ENCODE measurements at regions not wholly inside any gene's neighbourhood (a gene's known extent, or its start where the extent isn't known, plus 50 kb on each side); places are given as distances from the start of the nearest gene placed in this dataset.

DNA sequence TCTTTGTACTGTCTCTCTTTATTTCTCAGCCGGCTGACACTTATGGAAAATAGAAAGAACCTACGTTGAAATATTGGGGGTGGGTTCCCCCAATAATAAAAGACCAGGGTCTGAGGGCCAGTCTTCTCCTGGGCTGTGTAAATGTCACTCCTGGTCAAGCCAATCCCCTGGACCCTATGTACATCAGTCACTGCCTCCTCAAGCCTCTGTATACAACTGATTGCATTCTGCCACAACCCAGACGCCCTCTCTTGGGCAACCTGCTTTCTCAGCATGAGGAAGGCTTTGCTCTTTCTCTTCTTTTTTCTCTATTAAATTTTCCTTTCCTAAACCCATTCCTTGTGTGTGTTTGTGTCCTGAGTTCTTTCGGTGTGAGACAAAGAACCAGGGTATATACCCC, 84.1 kb upstream of the SERBP1 start:
- TF ChIP-seq, protein P1, sequence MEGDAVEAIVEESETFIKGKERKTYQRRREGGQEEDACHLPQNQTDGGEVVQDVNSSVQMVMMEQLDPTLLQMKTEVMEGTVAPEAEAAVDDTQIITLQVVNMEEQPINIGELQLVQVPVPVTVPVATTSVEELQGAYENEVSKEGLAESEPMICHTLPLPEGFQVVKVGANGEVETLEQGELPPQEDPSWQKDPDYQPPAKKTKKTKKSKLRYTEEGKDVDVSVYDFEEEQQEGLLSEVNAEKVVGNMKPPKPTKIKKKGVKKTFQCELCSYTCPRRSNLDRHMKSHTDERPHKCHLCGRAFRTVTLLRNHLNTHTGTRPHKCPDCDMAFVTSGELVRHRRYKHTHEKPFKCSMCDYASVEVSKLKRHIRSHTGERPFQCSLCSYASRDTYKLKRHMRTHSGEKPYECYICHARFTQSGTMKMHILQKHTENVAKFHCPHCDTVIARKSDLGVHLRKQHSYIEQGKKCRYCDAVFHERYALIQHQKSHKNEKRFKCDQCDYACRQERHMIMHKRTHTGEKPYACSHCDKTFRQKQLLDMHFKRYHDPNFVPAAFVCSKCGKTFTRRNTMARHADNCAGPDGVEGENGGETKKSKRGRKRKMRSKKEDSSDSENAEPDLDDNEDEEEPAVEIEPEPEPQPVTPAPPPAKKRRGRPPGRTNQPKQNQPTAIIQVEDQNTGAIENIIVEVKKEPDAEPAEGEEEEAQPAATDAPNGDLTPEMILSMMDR (IDR thresholded peaks at IDR 0.05): no peak
- Mint-ChIP-seq H3K36me3 (ENCODE audit: low read depth) (peaks cover 18% of the 10 kb centered on the region), H3K4me3 (no peak overlapping the region), H3K27ac (no peak overlapping the region), H3K27me3 (ENCODE audit: insufficient read depth) (peaks cover 11% of the 10 kb centered on the region), H3K9me3 (peaks cover 21% of the 10 kb centered on the region), H3K4me1 (ENCODE audit: low read depth) (no peaks in the 10 kb centered on the region)
- no peak for DNase-seq

DNA sequence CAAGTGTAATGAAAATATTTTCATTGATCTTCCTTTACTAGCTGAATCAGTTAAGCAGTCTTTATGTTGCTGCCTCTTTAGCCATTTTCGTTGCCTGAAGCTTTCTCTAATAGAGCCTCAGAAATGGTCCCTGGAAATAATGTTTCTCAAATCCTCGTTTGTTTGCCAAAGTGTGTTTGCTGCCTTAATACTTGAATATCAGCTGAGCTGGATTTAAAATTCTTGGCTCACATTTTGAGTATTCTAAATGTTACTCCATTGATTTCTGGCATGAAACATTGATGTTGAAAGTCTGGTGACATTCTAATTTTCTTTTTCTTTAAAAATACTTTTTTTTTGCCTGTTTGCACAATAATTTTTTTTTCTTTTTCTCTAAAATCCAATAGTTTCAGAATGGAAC, 84.6 kb upstream of the SERBP1 start:
- peaks cover 11% of the 10 kb centered on the region for H3K27me3 Mint-ChIP-seq (ENCODE audit: insufficient read depth)
- H3K9me3 Mint-ChIP-seq: peaks cover 21% of the 10 kb centered on the region
- H3K4me3 Mint-ChIP-seq: no peak overlapping the region
- H3K4me1 Mint-ChIP-seq (ENCODE audit: low read depth): no peaks in the 10 kb centered on the region
- no peak for DNase-seq
- TF ChIP-seq, protein P1 (IDR thresholded peaks at IDR 0.05): no peak
- no peak overlapping the region for H3K27ac Mint-ChIP-seq
- peaks cover 18% of the 10 kb centered on the region for H3K36me3 Mint-ChIP-seq (ENCODE audit: low read depth)

DNA sequence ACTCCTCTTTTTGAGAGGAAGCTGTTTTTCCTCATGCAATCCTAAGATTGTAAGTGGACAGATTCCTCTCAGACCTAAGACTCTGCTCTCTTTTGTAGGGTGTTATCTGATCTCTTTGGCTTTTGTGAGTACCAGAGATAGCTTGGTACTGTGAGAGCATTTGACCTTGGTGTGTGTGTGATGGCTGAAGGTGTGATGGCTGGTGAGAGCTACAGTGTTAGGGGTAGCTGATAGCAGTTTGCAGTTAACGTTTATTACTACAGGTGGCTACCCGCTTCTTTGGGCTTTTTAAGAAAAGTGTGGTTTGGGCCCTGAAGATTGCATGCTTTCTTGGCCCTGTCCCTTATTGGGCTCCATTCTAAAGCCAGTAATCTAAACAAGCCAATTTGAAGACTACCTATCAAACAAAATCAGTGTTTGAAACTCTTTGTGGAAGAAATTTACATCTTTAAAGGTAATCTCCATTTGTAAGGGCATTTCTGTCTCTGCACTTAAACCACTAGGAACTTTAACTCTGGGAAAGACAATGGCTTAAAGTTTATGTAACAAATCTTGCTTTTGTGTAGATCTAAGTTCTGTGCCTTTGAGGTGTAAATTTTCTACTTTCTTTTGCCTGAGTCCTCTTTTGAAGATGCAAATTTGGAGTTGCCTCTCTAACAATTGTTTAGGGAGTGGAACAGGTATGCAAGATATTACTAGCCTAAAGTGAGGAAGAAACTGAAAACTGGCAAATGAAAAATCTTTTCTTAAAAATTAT, 85.3 kb upstream of the SERBP1 start:
- no peaks in the 10 kb centered on the region for H3K4me1 Mint-ChIP-seq (ENCODE audit: low read depth)
- TF ChIP-seq, protein P1 (IDR thresholded peaks at IDR 0.05): no peak
- DNase-seq: no peak
- no peak overlapping the region for H3K4me3 Mint-ChIP-seq
- H3K27me3 Mint-ChIP-seq (ENCODE audit: insufficient read depth): peaks cover 11% of the 10 kb centered on the region
- peaks cover 21% of the 10 kb centered on the region for H3K9me3 Mint-ChIP-seq
- H3K36me3 Mint-ChIP-seq (ENCODE audit: low read depth): peaks cover 18% of the 10 kb centered on the region
- H3K27ac Mint-ChIP-seq: no peak overlapping the region

DNA sequence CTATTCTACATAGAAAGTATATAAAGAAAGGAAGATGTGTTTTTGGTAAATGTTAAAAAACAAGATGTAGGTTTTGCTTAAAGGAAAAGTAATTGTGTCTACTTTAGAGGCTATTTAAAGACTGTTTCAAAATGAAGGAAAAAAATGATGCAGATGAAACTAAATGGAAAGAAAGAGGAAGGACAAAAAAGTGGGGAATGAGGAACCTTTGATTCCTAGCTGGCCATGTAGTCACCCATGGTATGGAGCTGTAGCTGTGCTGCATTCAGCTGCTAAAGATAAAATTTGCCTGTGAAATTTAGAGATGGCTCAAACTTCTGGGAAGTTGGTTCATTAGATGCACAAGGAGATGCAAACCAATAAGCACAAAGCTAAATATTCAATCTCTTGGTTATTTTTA, 86.8 kb upstream of the SERBP1 start:
- H3K4me3 Mint-ChIP-seq: no peak overlapping the region

DNA sequence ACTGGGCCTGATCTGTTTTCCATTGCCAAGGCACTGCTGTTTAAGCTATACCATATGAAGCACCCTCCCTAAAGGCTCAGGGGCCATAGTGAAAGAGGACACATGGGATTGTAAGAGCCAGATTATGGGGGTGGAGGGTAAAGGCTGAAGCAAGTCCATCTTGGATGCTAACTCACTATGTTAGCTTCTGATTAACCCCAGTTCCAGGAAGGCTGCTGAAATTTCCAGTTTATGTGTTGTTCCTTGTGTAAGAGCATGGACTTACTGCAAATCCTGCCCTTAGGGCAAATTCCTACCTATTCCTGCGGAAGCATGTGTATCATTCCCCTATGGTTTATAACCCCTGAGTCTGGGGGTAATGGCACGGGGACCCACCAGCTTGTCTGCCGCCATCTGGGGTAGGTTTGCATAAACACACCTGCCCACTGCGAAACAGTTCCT, 91.8 kb upstream of the SERBP1 start:
- peaks cover 11% of the 10 kb centered on the region for H3K27me3 Mint-ChIP-seq (ENCODE audit: insufficient read depth)
- no peak for DNase-seq

More for the DNA sequence above, 86.8 kb upstream of the SERBP1 start:
- no peak for DNase-seq
- H3K27ac Mint-ChIP-seq: no peak overlapping the region
- H3K36me3 Mint-ChIP-seq (ENCODE audit: low read depth): peaks cover 18% of the 10 kb centered on the region
- peaks cover 12% of the 10 kb centered on the region for H3K27me3 Mint-ChIP-seq (ENCODE audit: insufficient read depth)
- peaks cover 21% of the 10 kb centered on the region for H3K9me3 Mint-ChIP-seq
- TF ChIP-seq, protein P1 (IDR thresholded peaks at IDR 0.05): no peak
- H3K4me1 Mint-ChIP-seq (ENCODE audit: low read depth): no peaks in the 10 kb centered on the region

More for the DNA sequence above, 91.8 kb upstream of the SERBP1 start:
- H3K9me3 Mint-ChIP-seq: no peaks in the 10 kb centered on the region; the same call in 1 of the 2 replicates
- H3K4me3 Mint-ChIP-seq: no peak overlapping the region
- 0 out of 2 replicates have a peak, but pooled peaks cover 6% of the 10 kb centered on the region for H3K36me3 Mint-ChIP-seq (ENCODE audit: low read depth)
- H3K27ac Mint-ChIP-seq: no peak overlapping the region
- peaks cover 15% of the 10 kb centered on the region for H3K4me1 Mint-ChIP-seq (ENCODE audit: low read depth)
- TF ChIP-seq, protein P1 (IDR thresholded peaks at IDR 0.05): no peak
